ENCODE measurements at regions not wholly inside any gene's neighbourhood (a gene's known extent, or its start where the extent isn't known, plus 50 kb on each side); places are given as distances from the start of the nearest gene placed in this dataset.

DNA sequence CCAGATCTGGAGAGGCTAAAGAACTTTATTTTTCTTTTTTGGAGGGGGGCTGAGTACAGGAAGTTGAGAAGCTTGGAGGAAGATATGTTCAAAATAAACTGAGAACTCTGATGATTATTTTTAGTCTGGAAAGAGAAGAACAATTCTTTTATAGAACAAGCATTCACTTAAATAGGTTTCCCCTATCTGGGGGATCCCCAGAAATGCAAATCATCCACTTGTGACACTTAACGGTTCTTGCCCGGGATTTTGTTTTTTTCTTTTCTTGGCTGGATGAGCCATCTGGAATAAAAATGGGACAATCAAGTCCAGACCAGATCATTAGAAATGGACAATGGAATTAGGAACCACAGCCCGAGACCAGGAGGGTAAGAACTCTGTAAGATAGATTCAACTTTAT lies 95.9 kb upstream of the EGR2 start:
- TF ChIP-seq, protein P1, sequence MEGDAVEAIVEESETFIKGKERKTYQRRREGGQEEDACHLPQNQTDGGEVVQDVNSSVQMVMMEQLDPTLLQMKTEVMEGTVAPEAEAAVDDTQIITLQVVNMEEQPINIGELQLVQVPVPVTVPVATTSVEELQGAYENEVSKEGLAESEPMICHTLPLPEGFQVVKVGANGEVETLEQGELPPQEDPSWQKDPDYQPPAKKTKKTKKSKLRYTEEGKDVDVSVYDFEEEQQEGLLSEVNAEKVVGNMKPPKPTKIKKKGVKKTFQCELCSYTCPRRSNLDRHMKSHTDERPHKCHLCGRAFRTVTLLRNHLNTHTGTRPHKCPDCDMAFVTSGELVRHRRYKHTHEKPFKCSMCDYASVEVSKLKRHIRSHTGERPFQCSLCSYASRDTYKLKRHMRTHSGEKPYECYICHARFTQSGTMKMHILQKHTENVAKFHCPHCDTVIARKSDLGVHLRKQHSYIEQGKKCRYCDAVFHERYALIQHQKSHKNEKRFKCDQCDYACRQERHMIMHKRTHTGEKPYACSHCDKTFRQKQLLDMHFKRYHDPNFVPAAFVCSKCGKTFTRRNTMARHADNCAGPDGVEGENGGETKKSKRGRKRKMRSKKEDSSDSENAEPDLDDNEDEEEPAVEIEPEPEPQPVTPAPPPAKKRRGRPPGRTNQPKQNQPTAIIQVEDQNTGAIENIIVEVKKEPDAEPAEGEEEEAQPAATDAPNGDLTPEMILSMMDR (IDR thresholded peaks at IDR 0.05; ENCODE audit: extremely low read depth, insufficient read depth, missing control alignments) = no peak
- in situ Hi-C loops (cut with MboI; ENCODE audit: low pct_unique_long_range_greater_than_20kb, low sequenced_read_pairs, unreplicated experiment) = no loop called here
- no peak for DNase-seq (ENCODE audit: low spot score)

DNA sequence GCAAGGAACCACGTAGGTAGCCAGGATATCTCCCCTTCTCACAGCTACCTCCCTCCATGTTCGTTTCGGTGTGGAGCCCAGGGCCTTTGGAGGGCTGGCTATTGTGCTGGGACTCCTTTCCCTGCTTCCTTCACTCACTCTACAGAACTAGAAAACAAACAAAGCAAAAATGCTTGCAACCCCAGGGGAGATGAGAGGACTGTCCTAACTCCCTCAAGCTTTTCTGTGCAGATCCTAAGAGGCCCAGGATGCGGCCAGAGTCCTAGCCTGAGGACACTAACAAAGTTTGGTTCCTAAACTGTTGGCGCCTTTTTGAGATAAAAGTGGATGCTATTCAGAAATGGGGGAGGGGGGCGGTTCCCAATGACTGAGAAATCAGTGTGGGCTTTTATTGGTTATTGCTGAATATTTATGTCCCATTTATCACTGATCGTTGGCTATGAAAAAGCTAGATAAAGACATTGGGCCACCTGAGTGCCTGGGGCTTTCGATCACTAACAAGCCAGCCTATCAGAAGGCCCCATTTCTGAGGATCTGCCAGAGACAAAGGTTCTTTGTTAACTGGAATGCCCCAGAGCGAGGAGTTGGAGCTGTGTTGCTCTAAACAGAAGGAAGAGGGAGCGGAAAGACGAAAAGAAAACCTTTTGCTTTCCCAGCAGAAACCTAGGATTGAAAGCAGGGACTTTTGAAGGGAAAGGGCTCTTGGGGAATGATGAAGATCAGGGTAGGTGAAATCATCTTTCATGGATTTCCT lies 95.2 kb upstream of the EGR2 start:
- DNase-seq (ENCODE audit: low spot score) = no peak
- TF ChIP-seq, protein P1 (IDR thresholded peaks at IDR 0.05; ENCODE audit: extremely low read depth, insufficient read depth, missing control alignments) = no peak
- in situ Hi-C loops (cut with MboI; ENCODE audit: low pct_unique_long_range_greater_than_20kb, low sequenced_read_pairs, unreplicated experiment) = no loop called here

DNA sequence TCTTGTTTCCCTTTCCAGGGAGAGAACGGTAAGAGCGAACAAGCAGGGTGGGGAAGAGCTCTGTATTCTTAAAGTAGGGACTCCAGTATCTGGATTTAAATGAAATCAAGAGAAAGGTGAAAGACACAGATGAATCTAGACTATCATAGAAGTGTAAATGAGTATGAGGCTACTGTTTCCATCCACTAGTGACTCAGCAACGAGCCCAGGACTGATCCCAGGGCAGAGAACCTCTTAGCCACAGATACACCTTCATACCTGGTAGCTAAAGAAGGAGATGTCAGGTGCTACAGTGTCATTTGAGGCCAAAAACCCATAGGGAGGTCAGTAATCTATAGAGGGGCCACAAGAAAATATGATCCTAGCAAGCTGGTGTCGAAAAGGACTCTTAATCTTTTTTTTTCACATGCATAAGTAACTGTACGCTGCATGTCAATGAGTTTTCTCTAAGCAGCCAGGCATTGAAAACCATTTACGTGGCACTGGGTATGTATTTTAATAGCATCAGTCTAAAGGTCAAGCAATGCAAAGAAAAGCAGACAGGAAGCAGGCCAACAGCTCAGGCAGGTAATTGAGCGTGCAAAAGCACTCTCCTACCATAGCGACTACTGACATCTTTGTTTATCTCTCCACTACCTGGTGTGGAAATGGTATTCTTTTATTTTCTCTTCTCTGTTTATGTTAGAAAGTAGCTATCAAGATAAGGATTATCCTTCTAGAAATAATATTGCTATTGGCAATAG lies 91.5 kb upstream of the EGR2 start:
- no peak for DNase-seq (ENCODE audit: low spot score)
- in situ Hi-C loops (cut with MboI; ENCODE audit: low pct_unique_long_range_greater_than_20kb, low sequenced_read_pairs, unreplicated experiment) = no loop called here
- TF ChIP-seq, protein P1 (IDR thresholded peaks at IDR 0.05; ENCODE audit: extremely low read depth, insufficient read depth, missing control alignments) = no peak

DNA sequence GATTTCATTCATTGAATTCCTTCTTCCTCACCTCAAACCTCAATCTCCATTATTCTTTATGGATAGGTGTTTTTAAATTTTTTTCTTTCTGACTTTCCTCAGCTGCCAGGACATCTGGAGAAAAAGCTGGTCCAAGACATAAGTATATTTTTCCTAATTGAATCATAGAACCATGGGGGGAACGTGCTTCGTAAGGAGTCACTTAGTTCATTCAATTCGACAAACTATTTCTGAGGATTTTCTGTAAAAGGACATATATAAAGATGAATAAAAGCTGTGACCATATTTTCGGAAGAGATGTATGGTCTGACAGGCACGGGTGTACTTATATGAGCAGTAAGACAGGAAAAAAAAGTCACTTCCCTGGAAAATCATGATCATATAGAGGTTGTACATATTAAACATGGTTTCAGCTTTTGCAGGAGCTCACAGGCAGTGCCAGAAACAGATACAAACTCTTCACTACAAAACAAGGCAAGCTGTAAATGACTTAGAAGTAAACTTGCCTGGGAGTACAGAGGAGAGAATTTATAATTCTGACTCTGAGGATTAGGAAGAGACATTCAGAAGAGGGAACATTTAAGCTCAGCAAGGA lies 88.2 kb upstream of the EGR2 start:
- in situ Hi-C loops (cut with MboI; ENCODE audit: low pct_unique_long_range_greater_than_20kb, low sequenced_read_pairs, unreplicated experiment) = no loop called here
- no peak for DNase-seq (ENCODE audit: low spot score)
- TF ChIP-seq, protein P1 (IDR thresholded peaks at IDR 0.05; ENCODE audit: extremely low read depth, insufficient read depth, missing control alignments) = no peak

DNA sequence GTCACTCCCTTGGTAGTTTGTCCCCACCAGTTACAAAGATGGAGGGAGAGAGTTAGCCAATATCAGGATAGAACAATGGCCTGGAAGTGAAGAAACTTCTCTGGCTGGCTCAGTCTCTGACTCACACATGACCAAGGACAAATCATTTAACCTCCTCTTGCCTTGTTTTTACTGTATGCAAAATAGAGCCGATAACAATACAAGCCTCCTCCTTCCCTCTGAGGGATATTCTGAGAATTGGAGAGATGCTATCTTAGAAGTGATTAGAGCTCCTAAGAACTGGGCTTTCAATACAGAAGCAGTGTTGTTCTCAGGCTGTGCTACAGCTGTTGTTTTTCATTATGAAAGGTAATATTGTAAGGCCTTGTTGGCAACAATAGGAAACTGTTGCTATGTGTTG lies 87.7 kb upstream of the EGR2 start:
- in situ Hi-C loops (cut with MboI; ENCODE audit: low pct_unique_long_range_greater_than_20kb, low sequenced_read_pairs, unreplicated experiment) = no loop called here
- TF ChIP-seq, protein P1 (IDR thresholded peaks at IDR 0.05; ENCODE audit: extremely low read depth, insufficient read depth, missing control alignments) = no peak
- DNase-seq (ENCODE audit: low spot score) = no peak

DNA sequence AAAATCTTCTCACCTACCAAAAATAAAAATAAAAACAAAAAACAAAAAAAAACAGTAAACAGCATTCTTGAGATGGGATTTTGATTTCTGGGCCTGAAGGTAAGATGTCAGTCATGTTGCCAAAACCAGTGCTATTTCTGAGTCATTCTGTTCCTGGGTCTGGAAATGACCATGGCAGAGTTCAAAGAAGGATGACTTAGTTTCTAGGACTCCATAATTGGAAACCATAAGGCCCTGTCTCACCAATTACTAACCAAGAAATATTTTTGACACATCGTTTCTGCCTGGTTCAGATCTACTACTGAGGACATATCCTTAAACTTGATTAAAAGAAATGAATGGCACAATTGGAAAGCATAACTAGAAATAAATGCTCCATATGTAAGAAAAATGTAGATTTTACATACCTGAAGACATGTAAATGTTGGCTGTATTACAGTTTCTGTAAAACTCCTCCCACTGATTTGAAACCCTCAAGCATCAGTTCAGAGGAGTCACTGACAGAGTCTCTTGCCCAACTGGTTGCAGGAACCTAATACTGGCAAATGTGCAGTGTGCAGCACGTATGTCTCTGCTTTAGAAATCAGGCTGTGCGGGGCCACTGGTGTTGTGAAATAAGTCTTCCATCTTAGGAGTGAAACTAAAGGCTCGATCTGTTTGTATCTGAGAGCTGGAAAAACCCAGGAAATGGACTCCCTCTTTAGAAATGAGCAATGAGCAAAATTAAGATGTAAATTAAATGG lies 84.8 kb upstream of the EGR2 start:
- DNase-seq (ENCODE audit: low spot score) = no peak
- in situ Hi-C loops (cut with MboI; ENCODE audit: low pct_unique_long_range_greater_than_20kb, low sequenced_read_pairs, unreplicated experiment) = no loop called here
- TF ChIP-seq, protein P1 (IDR thresholded peaks at IDR 0.05; ENCODE audit: extremely low read depth, insufficient read depth, missing control alignments) = no peak
